H4 (cell line): ENCODE measurements at regions not wholly inside any gene's neighbourhood (a gene's known extent, or its start where the extent isn't known, plus 50 kb on each side); places are given as distances from the start of the nearest gene placed in this dataset.

Experiments used
- DNase-seq: peaks from one replicate; pipeline ENCODE4 v3.0.0-alpha.2; 2015; ENCODE audit warnings: low spot score

- no peak for DNase-seq
Measured at GRCh38 chr5:135248801-135249231, 150.2 kb downstream of the MACROH2A1 start.

GRCh38 chr5:135246923-135247795 lies 151.9 kb downstream of the MACROH2A1 start:
- DNase-seq, result peak; percentile 97

- no peak for DNase-seq
Measured at GRCh38 chr5:135246605-135246922, 152.5 kb downstream of the MACROH2A1 start.

- peak; percentile 52 for DNase-seq
Measured at GRCh38 chr5:135245521-135246499, 153.2 kb downstream of the MACROH2A1 start.

GRCh38 chr5:135244620-135245021 lies 154.4 kb downstream of the MACROH2A1 start:
- no peak for DNase-seq

- no peak for DNase-seq
Measured at GRCh38 chr5:135243556-135244285, 155.3 kb downstream of the MACROH2A1 start.

- DNase-seq, result no peak
Measured at GRCh38 chr5:135242866-135243555, 156.0 kb downstream of the MACROH2A1 start.

GRCh38 chr5:135242021-135242865 lies 156.8 kb downstream of the MACROH2A1 start:
- peak; percentile 84 for DNase-seq

- no peak for DNase-seq
Measured at GRCh38 chr5:135241536-135241935, 157.5 kb downstream of the MACROH2A1 start.

GRCh38 chr5:135240781-135241360 lies 158.2 kb downstream of the MACROH2A1 start:
- DNase-seq, result no peak

- DNase-seq, result no peak
Measured at GRCh38 chr5:135240283-135240633, 158.8 kb downstream of the MACROH2A1 start.

- no peak for DNase-seq
Measured at GRCh38 chr5:135239453-135240282, 159.4 kb downstream of the MACROH2A1 start.

GRCh38 chr5:135238622-135239452 lies 160.2 kb downstream of the MACROH2A1 start:
- no peak for DNase-seq

GRCh38 chr5:135237748-135238103 lies 161.3 kb downstream of the MACROH2A1 start:
- DNase-seq, result no peak

- DNase-seq, result no peak
Measured at GRCh38 chr5:135236908-135237747, 161.9 kb downstream of the MACROH2A1 start.

- DNase-seq, result no peak
Measured at GRCh38 chr5:135236228-135236907, 162.7 kb downstream of the MACROH2A1 start.
